Coronary artery (tissue), 2 donors: ENCODE measurements at regions not wholly inside any gene's neighbourhood (a gene's known extent, or its start where the extent isn't known, plus 50 kb on each side); places are given as distances from the start of the nearest gene placed in this dataset.

Source experiments
- DNase-seq: peaks from one replicate; pipeline ENCODE4 v3.0.0-alpha.2; 2017; ENCODE audit warnings: low spot score
- H3K27ac ChIP-seq, 2 donors: fragments of 200-600 bp; sonication (generic); one replicate each; pipeline ENCODE4 v1.5.1; 2016 to 2019
- H3K4me3 ChIP-seq: fragments of 200-600 bp; sonication (generic); 2 replicates; pipeline ENCODE4 v1.5.1; 2016; ENCODE audit warnings: mild to moderate bottlenecking, moderate library complexity
- TF ChIP-seq, protein P1 (sequence below): fragments of 200-600 bp; sonication (generic); IDR thresholded peaks from one replicate; pipeline ENCODE4 v1.5.1; 2019; ENCODE audit warnings: antibody characterized with exemption

DNA sequence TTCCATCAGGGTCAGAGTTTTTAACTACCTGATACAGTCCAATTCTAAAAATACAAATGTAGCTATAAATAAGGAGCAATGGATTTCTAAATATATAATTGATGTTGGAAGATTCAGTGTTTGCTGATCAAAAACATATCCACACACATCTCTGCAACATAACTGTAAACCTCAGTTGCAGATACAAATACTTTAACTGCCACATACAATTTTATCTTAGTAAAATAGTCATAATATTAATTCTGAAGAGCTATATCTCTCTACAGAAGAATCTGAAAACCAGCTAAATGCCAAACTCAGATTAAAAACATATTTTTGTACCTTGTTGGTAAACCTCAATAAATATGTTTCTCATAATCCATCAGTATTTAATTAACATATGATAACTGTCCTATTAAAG is 674.3 kb upstream of the INTU start:
- no peak for DNase-seq
- H3K4me3 ChIP-seq, result no peak overlapping the region
- TF ChIP-seq, protein P1, sequence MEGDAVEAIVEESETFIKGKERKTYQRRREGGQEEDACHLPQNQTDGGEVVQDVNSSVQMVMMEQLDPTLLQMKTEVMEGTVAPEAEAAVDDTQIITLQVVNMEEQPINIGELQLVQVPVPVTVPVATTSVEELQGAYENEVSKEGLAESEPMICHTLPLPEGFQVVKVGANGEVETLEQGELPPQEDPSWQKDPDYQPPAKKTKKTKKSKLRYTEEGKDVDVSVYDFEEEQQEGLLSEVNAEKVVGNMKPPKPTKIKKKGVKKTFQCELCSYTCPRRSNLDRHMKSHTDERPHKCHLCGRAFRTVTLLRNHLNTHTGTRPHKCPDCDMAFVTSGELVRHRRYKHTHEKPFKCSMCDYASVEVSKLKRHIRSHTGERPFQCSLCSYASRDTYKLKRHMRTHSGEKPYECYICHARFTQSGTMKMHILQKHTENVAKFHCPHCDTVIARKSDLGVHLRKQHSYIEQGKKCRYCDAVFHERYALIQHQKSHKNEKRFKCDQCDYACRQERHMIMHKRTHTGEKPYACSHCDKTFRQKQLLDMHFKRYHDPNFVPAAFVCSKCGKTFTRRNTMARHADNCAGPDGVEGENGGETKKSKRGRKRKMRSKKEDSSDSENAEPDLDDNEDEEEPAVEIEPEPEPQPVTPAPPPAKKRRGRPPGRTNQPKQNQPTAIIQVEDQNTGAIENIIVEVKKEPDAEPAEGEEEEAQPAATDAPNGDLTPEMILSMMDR, result no peak
- H3K27ac ChIP-seq, result no peak overlapping the region

DNA sequence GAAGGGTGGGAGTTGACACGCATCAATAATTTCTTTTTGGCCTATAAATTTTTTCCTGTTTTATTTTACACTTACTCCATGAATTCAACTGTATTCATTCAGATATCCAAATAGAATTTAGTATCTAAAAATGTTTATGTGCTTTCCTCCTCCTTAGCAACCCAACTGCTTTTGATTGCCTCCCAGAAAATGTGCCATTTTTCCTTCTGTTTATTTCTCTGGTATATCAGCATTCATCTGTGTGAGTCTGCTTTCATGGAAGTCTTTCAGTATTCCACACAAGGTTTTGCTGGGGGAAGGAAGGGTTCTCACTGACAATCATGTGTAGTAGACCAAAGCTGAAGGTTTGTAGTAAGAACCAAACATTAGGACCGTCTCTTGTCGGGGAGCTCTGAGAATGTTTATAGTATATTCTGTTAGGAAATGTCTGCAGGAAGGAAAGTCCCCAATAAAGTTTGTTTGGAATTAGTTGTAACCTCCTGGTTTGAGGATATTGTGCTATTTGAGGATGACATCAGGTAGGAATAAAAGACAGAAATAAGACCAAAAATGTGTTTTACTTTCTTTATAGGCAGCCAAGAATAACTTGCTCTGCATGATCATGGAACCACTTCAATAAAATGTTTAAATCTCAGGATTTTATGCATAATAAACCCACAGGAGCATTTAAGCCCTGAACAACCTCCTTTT is 673.6 kb upstream of the INTU start:
- H3K4me3 ChIP-seq, result no peak overlapping the region
- no peak overlapping the region for H3K27ac ChIP-seq
- TF ChIP-seq, protein P1, result no peak
- no peak for DNase-seq

DNA sequence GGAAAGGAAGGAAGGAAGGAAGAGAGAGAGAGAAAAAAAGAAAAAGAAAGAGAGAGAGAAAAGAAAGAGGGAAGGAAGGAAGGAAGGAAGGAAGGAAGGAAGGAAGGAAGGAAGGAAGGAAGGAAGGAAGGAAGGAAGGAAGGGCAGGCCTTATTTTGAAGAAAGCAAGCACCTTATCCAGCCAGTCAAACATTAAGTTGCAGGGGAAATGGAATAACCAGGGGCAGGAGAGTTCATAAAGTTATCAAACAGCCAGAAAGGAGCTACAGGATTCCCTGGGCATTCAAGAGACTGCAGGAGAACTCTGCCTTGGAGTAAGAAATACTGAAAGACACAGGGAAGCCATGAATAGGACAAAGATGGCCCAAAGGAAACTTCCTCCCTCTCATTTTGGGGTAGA is 672.0 kb upstream of the INTU start:
- no peak for DNase-seq
- H3K4me3 ChIP-seq, result no peak overlapping the region
- TF ChIP-seq, protein P1, result no peak
- no peak overlapping the region for H3K27ac ChIP-seq

DNA sequence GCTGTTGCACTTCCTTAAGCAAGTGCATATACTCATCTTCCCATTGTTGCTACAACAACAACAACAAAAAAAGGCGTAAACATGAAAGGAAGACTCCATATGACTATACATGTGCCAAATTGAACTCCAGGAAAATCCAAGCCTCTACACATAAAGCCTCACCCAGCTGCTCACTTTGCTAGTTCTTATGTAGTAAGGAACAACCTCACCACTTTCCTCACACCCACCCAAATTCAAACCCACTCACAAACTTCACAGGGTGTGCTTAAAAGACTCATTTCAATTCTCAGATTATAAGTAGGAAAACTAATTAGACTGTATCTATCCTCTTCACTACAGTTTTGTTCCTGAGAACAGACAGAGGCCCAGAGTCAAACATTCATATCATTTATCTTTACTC is 671.1 kb upstream of the INTU start:
- TF ChIP-seq, protein P1, result no peak
- H3K27ac ChIP-seq, result no peak overlapping the region
- H3K4me3 ChIP-seq, result no peak overlapping the region
- DNase-seq, result no peak

DNA sequence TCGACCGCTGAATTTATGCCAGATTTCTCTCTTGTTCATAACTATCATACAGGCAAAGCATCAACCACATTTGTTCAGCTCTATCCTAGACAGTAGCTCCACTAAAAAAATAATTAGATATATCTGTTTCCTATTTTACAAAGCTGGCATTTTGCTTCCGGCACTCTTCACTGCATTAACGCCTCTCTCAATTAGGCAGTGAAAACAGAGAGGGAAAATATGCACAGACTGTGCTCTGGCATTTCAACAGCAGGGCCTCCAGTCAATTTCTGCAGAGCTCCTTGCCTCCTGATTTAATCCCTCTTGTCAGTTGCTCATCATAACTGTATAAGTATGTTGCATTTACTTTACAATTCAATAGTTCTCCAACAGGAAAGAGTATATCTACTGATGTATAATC is 666.9 kb upstream of the INTU start:
- TF ChIP-seq, protein P1, result no peak
- Histone ChIP-seq H3K27ac (no peak overlapping the region), H3K4me3 (no peak overlapping the region)
- DNase-seq, result no peak

DNA sequence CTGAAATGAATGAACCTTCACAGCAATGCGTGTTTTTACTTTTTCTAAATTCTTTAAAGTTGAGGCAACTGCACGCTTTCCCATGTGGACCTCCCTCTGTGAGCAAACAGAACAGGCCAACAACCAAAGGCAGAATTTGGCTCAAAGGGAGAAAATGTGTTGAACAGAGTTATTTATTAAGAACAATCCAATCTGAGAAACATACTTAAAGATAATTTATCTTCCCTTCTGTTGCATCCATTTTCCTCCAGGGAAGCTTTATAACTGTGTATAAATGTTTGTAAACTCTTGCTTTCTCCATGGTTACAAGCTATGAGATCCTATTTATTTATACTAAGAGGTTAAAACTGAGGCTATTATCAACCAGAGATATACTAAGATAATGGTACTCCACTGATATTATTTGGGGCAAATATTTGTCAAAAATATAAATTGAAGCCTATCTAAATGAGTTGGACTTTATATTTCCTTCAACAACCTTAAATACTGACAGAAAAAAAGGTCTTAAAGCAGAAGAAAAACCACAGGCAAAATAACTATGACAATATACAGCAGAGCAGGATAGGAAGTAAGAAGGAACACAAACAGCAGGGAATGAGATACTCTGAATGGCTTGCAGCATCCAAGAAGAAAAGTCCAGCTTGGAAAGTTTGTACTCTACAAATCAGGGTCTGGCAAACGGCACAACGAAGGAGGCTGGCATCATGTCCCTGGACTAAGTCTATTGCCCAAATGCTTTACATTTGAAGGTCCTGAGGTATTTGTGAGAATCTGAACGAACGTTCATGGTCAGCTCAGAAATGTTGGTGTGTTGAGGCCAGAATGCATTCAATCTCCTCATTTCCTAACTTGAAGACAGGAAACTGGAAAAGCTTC is 663.2 kb upstream of the INTU start:
- no peak overlapping the region for H3K27ac ChIP-seq
- no peak for DNase-seq
- no peak overlapping the region for H3K4me3 ChIP-seq
- TF ChIP-seq, protein P1, result no peak

DNA sequence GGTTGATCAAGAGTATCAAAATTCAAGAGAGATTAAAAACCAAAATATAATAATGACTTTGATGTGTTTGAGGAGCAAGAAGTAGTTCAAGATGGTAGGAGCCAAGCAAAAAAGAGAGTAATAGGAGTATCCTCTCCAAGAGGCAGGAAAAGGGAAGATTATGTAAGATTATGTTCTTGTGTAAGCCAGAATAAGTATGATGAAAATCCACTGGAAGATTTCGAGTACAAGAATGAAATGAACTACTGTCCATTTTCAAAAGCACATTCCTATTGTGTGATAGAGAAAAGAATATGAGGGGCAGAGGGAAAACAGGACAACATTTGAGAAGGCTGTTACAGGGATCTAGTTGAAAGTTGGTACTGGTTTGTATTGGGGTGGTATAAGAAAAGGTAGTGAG is 659.6 kb upstream of the INTU start:
- H3K4me3 ChIP-seq, result no peak overlapping the region
- no peak for DNase-seq
- no peak overlapping the region for H3K27ac ChIP-seq
- TF ChIP-seq, protein P1, result no peak
